ENCODE measurements at regions not wholly inside any gene's neighbourhood (a gene's known extent, or its start where the extent isn't known, plus 50 kb on each side); places are given as distances from the start of the nearest gene placed in this dataset.

DNA sequence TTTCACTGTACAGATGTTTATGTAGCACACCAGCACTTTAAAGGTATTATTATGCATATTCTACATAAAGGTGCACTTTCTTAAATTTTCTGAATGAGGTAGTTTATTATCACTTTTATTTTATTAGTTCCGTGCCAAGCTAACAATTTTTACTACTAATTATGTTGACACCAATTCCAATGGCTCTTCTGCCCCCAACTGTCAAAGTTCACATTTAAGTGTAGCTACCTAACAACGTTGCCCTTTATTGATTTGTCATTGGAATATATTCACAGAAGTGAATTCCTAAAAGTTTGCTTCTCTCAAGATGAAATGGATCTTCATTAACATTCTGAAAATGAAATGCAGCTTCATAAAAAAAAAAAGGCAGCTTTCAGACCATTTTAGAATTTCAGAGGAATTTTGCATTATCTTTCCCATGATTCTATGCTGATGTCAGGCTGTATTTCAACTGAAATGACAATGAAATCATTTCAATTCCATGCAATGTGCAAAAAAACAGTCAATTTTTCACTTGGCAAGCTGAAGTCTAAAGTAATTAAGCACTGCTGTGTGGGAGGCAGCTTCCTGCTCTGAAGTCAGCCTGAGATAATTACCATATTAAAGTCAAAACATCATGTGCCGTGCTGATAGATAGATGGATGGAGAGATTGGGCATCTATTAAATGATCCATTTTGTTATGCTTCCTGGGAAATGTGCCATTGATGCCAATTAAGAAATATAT is 229.2 kb downstream of the TTLL7 start:
- peak; percentile 1 for DNase-seq

GRCh38 chr1:83769072-83769471 is 229.9 kb downstream of the TTLL7 start:
- no peak for DNase-seq

- DNase-seq = no peak
These were observed 232.7 kb downstream of the TTLL7 start for GRCh38 chr1:83766241-83766691.

DNA sequence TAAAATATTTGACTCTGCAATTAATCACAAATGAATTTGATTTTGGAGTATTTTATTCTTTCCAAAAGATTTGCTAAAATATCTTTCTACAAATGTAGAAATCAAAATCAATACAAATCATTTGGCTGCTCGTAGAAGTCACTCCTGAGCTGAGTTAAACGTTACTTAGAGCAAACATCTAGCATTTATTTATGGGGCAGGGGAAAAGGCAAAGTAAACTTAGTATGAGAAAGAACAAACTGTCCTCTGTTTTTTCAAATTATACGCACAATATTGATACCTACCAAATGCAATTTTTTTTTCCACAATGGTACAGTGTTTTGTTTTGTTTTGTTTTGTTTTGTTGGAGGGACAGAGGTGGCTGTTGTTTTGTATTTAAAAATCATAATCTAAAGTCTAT is 233.8 kb downstream of the TTLL7 start:
- no peak for DNase-seq

- no peak for DNase-seq
These were observed 234.7 kb downstream of the TTLL7 start for GRCh38 chr1:83764209-83764608.

DNA sequence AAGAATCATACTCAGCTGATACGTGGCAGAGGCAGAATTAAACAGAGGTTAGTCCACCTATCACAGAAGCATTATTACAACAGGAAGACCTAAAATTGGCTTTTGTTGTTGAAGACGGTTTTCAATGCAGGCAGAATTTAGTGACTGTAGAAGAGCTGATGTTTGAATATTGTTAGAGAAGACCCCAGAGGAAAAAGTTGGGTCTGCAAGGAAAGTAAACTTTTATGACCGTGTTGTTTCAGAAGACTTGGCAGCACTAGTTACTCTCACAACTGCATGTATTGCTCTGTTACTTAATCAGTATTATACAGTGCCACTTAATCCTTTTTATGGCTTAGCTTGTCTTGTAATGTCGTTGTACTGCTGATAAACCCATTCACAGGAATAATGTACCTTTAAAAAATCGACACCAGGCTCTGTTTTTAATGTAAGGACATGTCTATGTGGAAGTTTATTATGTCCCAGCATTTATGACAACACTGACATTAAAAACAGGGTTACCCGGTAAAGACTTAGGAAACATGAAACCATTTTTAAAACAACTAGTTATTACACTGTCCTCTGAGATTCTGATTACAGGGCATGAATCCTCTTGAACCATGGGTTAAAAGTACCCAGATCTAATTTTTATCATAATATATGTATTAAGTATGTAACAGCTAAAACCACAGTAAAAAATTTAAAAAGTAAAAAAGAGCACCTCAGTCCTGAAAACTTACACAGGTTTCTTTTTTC is 235.4 kb downstream of the TTLL7 start:
- DNase-seq = no peak

DNA sequence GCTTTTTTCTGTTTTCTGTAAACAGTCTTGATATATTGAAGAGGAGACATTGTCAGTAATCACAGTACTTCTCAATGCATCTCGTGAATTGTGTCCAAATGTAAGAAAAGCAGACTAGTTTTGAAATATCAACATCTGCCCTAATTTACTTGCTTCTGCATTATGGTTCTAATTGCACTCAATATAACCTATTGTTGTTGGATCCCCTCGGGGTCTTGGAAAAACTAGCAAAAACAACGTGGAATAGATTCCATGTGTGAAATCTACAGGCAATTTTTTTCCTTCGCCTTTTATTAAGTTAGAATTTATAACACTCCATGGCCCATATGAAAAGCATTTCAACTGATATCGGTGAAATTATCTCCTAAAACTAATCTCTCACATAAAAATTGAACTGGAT is 236.5 kb downstream of the TTLL7 start:
- no peak for DNase-seq

GRCh38 chr1:83762039-83762365 is 236.9 kb downstream of the TTLL7 start:
- no peak for DNase-seq

DNA sequence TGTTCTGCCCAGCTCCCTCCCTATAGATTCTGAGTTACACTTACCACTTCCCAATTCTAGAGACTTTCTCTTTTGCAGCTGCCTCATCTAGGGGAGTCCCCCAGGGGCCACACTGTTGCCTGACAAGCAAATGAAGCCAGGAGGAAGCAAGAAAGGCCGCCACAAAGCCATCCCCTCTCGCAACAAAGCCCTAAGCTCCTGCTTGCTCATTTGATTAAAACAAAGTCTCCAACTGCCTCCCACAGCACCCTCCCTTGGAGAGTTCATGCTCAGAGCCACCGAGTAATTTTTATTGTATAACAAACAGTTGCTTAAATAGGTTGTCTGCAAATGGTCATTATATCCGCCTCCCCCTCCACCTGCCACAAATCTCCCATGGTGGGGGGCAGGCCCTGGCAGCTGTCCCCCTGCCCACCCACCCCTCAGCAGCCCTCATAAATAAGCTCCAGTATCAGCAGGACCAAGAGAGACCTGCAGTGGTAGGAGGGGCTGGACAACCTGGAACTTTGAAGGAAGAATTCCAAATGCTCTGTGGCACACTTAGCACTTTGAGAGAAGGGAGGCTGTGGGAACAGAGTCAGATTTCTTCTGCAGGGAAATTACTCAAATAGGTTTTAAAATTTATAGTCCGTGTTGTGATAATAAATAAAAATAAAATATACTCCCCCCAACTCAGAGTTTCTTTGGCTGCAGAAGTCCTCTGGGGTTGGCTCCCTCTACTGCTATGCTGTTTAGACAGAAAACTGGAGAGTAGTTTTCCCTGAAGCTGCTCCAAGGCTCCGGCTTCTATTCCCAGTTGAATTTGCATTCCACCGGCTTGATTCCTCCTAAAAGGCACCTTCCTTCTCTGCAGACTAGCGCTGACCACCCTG is 237.5 kb downstream of the TTLL7 start:
- no peak for DNase-seq

- DNase-seq = no peak
These were observed 238.5 kb downstream of the TTLL7 start for GRCh38 chr1:83760226-83761021.

GRCh38 chr1:83756984-83757717 is 241.8 kb downstream of the TTLL7 start:
- no peak for DNase-seq

- no peak for DNase-seq
These were observed 247.3 kb downstream of the TTLL7 start for GRCh38 chr1:83751602-83752001.

DNA sequence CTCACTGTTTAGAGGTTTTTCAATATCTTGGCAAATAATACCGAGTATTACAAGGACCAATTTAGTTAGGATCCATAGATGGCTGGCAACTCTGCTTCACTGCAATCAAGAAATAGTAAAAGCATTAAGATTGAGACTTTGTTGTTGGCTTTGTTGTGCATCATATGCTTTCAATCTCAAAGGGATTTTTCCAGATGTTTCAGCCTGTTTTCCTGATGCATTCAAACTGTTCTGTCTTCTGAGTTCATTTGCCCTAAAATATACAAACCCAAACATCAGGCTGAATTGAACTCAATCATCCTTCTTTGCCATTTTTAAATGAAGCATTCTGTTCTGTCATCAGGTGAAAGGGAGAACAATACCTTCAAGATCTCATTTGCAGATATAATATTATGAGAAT is 248.7 kb downstream of the TTLL7 start:
- no peak for DNase-seq

GRCh38 chr1:83747853-83748482 is 251.0 kb downstream of the TTLL7 start:
- no peak for DNase-seq

DNA sequence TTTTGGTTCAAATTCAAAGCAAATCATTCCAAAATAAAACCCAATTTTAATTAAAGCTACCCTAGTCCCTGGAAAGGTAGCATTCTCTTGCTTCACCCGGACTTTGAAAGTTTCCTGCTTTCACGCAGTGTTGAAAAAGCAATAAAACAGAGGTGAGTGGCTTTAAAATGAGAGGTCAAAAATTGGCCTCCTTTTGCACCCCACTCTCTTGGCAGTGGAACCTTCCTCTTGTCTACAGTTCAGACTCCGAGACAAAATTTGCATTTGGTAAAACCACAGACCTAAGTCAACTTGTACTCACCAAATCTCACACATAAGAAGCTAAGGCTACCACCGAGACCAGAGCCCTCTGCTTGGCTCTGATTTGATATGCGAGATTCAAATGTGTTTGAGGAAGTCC is 252.7 kb downstream of the TTLL7 start:
- DNase-seq = no peak

DNA sequence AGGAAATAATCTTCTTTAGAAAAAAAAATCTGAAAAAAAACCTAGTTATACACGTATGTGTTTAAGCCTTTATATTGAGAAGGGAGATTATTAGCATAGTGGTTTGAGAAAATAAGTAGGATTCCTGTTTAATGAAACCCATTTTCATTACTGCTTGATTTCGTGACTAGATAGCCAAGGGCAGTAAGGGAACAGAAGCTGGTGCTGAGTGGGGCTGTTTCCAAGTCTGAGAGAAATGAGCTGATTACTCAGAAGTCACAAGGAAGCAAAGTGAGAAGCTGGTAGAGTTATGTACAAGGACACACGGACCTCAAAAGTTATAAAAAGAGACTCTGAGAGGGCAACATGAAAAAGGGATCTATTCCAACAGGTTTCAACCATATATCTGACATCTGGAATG is 256.5 kb downstream of the TTLL7 start:
- no peak for DNase-seq

DNA sequence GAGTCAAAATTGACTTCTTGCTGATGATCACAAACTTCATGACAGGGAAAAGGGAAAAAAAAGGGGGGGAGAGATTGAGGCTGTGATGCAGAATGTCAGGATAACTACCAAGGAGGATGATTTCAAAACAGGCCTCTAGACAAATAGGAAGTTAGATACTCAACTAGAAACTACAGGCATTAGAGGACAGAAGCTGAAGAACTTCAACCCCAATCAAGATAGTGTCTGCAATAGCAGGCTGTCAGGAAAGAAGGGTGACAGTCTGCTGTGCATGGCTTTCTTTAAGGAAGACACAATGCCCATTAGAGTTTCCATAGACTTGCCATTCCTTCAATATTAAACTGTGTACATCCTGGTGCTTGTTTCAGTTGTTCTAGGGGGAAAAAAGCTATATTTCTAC is 257.2 kb downstream of the TTLL7 start:
- DNase-seq = no peak

DNA sequence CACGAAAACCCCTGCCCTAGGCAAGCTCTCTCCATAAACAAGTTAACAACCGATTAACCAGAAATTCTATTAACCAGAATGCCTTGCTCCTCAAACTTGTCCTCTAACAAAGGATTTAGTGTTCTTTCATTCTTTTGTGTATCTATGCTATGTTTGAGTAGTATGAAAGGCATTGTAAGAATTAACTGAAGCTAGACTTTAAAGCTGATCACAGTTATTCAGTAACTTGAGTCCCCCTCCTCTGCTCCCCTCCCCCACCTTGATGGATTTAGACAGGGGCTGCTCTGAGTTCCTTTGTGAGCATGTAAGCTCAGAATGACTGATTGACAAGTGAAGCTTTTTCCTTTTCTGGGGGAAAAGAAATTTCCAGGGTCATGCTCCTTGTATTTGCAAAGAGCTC is 257.6 kb downstream of the TTLL7 start:
- no peak for DNase-seq

- no peak for DNase-seq
These were observed 263.4 kb downstream of the TTLL7 start for GRCh38 chr1:83735526-83735925.

DNA sequence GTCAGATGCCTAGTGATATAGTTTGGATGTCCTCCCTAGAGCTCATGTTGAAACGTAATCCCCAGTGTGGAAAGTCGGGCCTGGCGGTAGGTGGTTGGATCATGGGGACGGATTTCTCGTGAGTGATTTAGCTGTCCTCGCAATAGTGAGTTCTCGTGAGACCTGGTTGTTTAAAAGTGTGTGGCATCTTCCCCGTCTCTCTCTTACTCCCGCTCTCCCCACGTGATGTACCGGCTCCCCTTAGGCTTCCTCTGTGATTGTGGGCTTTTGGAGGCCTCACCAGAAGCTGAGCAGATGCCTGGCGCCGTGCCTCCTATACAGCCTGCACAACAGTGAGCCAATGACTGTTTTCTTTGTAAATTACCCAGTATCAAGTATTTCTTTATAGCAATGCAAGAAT is 264.5 kb downstream of the TTLL7 start:
- DNase-seq = no peak

GRCh38 chr1:83725735-83726360 is 273.1 kb downstream of the TTLL7 start:
- no peak for DNase-seq
